ENCODE measurements at regions not wholly inside any gene's neighbourhood (a gene's known extent, or its start where the extent isn't known, plus 50 kb on each side); places are given as distances from the start of the nearest gene placed in this dataset.

GRCh38 chr4:187668526-187669082, 327.0 kb upstream of the ZFP42 start:
- no peak for TF ChIP-seq CTCF (IDR thresholded peaks at IDR 0.05)
- no peak for TF ChIP-seq POLR2A (IDR thresholded peaks at IDR 0.05)
- no peak for TF ChIP-seq POLR2AphosphoS5 (IDR thresholded peaks at IDR 0.05; ENCODE audit: insufficient read depth in 1 of 2, low read depth in 1 of 2)
